Right ventricle myocardium superior (tissue), 1 donor: ENCODE measurements at regions not wholly inside any gene's neighbourhood (a gene's known extent, or its start where the extent isn't known, plus 50 kb on each side); places are given as distances from the start of the nearest gene placed in this dataset.

Experiments
- ATAC-seq: fragments of 200-7000 bp; cut with Tn5 transposase; one replicate; pipeline ENCODE4 v1.9.1; 2020; ENCODE audit warnings: mild to moderate bottlenecking; ENCODE audit not compliant: poor library complexity
- DNase-seq: peaks from one replicate; pipeline ENCODE4 v3.0.0-alpha.2; 2020
- intact Hi-C: fragments of 100-400 bp; cut with DNase I; formaldehyde crosslinking; loops from one replicate; pipeline ENCODE4 v1.11.2; 2022
- donor health status: DM: no; HTN: yes; CAD: no; lungs with severe emphysema.

- intact Hi-C loops, result no loop called here
- DNase-seq (no peak), ATAC-seq (no peak)
Observed at GRCh38 chr18:78199611-78200010, 780.0 kb upstream of the SALL3 start.

DNA sequence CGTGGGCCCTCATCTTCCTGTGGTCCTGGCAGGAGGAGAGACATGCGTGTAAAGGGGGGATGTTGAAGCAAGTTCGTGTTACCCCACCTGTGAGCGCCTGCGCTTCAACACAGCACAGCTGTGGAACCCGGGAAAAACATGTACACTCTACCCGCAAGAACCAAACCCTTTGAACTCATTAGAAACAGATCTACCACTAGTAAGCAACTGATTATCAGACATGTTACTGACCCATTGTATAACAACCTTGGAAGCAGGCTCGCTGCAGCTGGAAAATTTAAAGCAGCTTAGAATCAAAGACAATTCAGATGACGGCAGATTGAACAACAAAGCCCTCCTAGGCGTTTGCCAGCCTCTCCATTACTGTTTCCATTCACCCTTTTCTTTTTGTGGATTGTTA, 771.7 kb upstream of the SALL3 start:
- intact Hi-C loops, result no loop called here
- DNase-seq, result no peak
- ATAC-seq, result no peak

DNA sequence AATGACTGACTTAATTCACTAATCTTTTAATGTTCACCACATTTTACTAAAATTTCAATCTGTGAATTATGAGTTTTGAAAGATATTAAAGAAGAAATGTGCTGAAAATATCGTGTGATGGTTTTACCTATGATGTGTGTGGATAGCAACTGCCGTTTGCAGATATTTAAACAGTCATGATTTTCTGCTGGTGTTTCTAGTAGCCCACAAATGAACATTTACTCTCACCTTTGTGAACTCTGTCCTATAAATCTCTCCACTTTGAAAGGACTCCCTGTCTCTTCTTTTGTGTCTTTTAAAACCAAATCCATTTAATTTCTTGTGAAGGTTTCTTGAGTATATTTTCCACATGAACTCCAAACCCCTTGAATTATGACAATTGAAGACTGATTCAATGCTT, 771.2 kb upstream of the SALL3 start:
- DNase-seq (no peak), ATAC-seq (no peak)
- intact Hi-C loops, result no loop called here

DNA sequence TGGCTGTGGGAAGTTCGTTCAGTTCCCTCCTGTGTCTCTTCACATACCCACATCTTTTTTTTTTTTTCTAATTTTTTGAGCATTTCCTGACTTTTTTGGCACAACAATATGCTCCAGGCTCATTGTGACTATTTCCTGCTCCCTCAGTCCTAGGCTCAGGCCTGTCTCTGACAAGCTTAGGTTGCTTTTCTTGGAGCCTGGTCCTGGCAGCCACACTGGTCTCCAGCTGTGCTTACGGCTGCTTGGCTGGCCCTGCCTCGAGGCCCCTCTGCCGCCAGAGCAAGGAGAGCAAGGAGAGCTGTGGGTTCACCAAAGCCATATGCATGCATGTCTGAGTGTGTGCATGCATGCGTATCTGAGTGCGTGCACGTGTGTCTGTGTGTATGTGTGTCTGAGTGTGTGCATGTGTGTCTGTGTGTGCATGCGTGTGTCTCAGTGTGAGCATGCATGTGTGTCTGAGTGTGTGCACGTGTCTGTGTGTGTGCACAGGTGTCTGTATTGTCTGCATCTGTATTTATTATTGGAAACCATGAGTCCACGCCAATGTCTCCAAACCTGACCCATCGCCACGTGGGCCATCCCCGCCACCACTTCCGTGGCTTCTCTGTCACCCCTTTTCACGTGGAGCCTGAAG, 766.1 kb upstream of the SALL3 start:
- DNase-seq, result peak; percentile 79
- peak; percentile 96 for ATAC-seq
- intact Hi-C loops, result no loop called here

GRCh38 chr18:78221496-78221895, 758.1 kb upstream of the SALL3 start:
- ATAC-seq, result no peak
- DNase-seq, result no peak
- intact Hi-C loops, result no loop called here

- intact Hi-C loops, result no loop called here
- ATAC-seq, result no peak
- DNase-seq, result no peak
Observed at GRCh38 chr18:78228974-78229373, 750.6 kb upstream of the SALL3 start.

DNA sequence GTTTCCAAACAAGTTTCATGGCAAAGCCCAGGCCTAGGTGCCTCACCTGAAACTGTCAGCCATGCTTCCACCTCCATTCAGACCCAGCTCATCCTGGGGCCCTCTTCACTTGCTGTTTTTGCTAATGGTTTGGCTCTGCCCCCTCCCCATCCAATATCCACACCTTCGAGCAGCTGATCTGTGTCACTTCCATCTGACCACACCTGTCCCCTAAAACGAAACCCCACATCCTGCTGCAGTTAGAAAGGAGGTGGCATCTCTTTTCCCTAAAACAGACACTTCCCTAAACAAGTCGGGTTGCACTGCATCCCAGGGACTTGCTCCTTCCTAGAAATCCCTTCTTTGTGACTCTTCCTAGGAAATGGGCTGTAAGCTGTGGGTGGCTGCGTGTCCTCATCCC, 748.7 kb upstream of the SALL3 start:
- intact Hi-C loops, result no loop called here
- ATAC-seq (no peak), DNase-seq (no peak)

DNA sequence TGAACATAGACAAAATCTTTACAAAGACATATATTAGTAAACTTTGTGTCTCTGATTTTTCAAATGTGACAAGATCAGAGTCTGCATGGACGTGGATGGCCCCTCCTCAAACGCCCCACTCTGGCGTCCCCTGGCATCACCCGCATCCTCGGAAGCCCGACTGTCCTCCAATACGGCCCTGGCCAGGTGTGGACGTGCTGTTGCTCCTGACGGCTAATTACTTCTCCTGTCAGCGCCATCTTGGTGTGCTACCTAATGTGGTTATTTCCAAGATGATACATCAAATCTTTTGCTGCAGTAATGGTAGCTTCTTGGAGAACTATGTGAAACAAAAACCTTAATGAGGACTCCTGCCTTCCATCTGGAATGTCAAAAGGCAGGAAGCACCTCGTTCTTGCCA, 747.4 kb upstream of the SALL3 start:
- DNase-seq (no peak), ATAC-seq (no peak)
- intact Hi-C loops, result no loop called here

DNA sequence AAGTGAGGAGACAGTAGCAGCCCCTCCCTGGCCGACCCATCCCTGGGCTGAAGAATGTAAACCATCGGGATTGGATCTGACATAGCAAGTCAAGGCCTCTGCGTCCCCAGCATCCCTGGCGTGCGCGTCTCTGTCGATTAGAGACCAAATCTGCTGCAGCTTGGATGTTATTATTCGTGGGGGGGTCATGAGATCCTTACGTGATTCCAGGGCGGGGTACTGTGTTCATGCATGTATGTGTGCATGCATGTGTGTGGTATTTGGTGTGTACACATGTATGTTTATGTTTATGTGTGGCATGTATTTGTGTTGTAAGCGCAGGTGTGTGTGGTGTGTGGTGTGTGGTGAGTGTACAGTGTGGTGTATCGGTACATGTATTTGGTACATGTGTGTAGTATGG, 741.8 kb upstream of the SALL3 start:
- intact Hi-C loops, result no loop called here
- DNase-seq (no peak), ATAC-seq (no peak)

DNA sequence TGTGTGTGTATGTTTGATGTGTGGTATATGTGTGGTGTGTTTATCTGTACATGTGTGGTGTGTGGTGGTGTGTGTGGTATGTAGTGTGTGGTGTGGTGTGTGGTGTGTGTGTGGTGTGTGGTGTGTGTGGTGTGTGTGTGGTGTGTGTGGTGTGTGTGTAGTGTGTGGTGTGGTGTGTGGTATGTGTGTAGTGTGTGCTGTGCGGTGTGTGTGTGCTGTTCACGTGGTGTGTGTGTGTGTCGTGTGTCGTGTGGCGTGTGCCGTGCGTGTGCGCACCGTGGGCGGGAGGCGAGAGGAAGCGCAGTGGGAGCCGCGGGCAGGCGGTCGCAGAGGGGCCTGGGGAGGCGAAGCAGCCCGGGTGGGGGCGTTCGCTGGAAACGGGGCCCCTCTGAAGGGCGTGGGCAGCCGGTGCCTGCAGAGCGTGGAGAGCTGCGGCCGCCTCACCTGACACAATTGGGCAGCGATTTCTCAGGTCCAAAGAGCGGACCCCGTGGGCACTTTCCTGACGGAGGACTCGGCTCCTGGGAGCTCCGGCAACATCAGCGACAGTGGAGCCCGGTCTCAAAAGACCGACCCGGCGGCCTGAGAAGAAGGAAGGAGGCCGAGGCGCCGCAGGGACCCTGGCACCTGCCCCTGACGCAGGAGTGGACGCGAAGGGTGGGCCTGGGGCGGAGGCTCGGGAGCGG, 741.1 kb upstream of the SALL3 start:
- no peak for ATAC-seq
- DNase-seq, result no peak
- intact Hi-C loops, result no loop called here

- intact Hi-C loops, result no loop called here
- no peak for ATAC-seq
- no peak for DNase-seq
Observed at GRCh38 chr18:78239090-78239457, 740.5 kb upstream of the SALL3 start.

DNA sequence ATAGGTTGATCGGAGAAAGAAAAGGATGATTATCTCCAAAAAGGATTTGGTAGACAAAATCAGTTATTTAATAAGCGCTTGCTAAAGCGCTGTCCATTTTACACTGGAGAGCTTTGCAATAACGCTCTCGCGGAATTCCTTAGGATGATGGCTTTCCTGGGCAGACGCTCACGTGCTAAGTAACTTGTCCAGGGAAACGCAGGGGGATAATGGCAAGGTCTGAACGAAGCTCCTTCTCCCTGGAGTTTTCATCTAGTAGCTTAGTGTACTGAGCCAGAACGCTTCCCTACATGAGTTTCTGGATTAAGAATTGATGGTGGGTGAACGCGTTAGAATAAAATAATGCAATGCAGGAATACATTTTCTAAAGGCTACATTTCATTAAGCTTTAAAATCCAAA, 739.5 kb upstream of the SALL3 start:
- no peak for ATAC-seq
- DNase-seq, result no peak
- intact Hi-C loops, result no loop called here

- ATAC-seq, result no peak
- intact Hi-C loops, result no loop called here
Observed at GRCh38 chr18:78240627-78241252, 738.9 kb upstream of the SALL3 start.

DNA sequence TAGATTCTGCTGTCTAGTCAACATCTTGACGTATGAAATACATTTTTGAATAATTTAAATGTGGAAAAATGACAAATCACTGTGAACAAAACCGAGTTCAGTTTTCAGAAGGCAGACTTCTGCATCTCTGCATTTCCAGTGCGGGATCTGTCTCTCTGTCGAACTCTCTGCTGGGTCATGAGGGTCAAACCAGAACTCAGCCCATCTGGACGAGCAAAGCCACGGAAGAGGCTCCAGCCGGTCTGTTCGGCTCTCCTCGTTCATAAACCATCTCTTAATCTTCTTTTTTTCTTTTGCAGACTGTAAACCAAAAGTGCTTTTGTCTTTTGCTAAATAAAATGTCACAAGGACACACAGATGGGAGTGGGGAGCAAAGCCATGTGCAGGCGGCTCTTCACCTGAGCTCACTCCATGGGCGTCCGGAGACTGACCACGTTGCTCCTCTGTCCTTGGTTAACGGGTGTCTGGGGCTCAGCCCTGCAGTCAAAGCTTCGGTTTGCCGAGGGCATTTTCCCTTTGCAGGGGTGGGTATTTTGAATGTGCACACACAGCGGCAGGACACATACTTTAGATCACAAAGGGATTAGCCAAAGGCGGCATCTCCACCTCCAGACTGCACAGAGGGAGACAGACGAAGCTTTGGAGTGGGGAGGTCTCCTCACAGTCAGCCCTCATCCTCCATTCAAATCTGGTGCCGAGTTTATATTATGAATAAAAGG, 737.9 kb upstream of the SALL3 start:
- DNase-seq, result no peak
- ATAC-seq, result peak; percentile 55
- intact Hi-C loops, result no loop called here

More at GRCh38 chr18:78240627-78241252, 738.9 kb upstream of the SALL3 start:
- no peak for DNase-seq

DNA sequence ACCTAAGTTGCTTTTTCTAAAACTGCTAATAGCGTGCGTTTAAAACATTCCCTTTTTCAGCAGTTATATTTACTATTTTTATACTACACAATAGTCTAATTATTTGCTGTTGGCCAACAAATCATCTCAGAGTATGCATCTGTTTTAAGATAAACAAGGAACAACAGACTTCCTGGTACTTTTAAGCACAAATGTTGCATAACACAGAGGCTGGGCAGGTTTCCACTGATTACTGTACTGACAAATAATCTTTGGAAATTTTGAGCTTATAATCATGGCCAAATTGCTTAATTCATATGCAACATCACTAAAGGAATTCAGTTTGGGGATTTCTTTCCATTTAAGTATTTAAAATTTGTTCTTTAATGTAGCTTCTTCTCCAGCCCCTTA, 737.4 kb upstream of the SALL3 start:
- intact Hi-C loops, result no loop called here
- DNase-seq, result no peak

DNA sequence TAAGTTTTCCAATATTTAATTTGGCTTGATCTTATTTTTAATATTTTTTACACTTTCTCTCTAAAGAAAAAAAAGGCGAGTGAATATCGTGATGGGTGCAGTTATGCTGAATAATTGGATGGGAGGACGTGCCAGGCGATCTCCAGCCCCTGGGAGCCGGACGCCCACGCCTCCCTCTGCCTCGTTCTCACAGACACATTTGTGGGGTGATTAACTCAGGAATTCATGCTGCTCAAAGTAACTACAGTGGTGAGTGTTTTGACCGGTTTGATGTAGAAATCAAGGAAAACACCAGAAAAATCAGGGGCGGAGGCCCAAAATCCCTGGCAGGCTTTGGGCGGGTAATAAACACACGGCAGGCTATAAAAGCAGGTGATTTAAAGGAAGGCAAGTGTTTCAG, 736.8 kb upstream of the SALL3 start:
- ATAC-seq (peak; percentile 66), DNase-seq (peak; percentile 59)
- intact Hi-C loops, result no loop called here

More for the DNA sequence above, 737.4 kb upstream of the SALL3 start:
- peak; percentile 88 for ATAC-seq

DNA sequence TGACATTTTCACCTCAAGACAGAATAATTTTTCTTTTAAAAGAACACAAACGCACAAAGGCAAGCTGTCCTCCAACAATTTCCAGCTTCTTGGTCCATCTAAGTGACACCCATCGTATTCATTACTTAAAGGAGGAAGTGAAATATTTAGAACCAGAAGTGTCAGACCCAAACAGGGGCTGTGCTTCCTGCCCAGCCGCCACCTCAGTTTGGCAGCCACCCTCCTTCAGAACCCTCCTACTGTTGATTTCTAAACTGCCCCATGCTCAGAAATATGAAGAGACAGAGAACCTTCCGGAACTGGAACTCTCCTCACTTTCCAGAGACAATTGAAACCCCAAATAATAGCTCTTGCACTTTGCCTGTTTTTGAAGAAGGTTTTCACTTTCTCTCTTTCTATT, 734.8 kb upstream of the SALL3 start:
- DNase-seq (no peak), ATAC-seq (no peak)
- intact Hi-C loops, result no loop called here

DNA sequence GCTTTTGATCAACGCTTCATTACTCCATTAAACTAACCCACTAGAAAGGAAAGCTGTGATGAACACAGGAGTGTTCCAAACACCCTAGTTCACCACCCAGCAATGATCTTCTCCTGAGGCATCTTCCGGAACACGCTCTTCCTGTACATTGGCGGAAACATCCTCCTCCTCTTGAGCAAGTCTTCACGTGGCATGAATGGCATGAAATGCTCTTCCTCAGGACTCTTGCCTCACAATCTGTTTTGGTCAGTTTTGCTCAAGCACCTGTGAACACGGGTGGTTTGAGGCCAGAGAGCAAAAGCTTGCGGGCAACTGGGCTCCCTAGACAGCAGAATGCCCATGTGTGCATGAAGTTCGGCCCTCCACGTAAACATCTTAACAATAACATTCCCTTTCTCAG, 734.2 kb upstream of the SALL3 start:
- intact Hi-C loops, result no loop called here
- DNase-seq, result no peak

GRCh38 chr18:78246050-78246449, 733.6 kb upstream of the SALL3 start:
- no peak for DNase-seq
- intact Hi-C loops, result no loop called here
- no peak for ATAC-seq

More for the DNA sequence above, 734.2 kb upstream of the SALL3 start:
- ATAC-seq, result no peak

DNA sequence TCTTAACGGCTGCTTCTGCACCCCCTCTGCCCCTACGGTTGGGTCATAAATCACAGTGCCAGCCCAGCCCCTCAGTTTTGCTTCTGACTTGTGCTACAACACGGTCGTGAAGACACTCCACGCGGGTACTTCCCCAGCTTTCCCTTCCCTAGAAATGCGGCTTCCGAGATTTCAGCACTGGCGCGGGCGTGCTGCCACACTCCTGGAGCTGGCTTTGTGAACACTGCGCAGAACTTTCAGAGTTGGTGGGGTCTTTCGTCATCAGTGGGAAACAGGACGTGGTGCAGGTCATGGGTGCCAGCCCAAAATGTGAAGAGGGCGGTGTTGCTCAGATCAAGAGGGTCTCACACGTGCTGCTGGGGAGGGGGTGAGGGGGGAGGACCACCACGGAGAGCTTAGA, 733.0 kb upstream of the SALL3 start:
- intact Hi-C loops, result no loop called here
- no peak for DNase-seq
- ATAC-seq, result no peak
